ENCODE measurements at regions not wholly inside any gene's neighbourhood (a gene's known extent, or its start where the extent isn't known, plus 50 kb on each side); places are given as distances from the start of the nearest gene placed in this dataset.

DNA sequence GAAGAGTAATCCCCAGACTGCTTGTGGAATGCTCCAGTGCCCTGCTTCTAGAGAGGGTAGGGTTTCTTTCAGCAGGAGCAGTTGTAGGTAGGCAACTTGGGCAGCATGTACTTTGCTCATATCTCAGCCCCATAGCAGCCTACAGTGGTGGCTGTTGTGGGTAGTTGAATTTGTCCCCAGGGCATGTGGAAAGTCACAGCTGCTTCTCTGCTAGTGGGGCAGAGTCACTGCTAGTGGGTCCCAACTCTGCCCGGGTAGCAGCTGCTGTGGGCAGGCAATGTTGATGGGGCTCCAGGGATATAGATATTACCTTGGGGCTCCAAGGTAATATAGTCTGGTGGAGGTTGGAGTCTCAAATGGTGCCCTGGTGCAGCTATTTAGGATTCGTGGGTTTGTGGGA, 174.5 kb downstream of the OTOL1 start (continued):
- TF ChIP-seq, protein P1, sequence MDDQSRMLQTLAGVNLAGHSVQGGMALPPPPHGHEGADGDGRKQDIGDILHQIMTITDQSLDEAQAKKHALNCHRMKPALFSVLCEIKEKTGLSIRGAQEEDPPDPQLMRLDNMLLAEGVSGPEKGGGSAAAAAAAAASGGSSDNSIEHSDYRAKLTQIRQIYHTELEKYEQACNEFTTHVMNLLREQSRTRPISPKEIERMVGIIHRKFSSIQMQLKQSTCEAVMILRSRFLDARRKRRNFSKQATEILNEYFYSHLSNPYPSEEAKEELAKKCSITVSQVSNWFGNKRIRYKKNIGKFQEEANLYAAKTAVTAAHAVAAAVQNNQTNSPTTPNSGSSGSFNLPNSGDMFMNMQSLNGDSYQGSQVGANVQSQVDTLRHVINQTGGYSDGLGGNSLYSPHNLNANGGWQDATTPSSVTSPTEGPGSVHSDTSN (IDR thresholded peaks at IDR 0.05), result no peak
- no peak for TF ChIP-seq TEAD4 (IDR thresholded peaks at IDR 0.05; ENCODE audit: borderline replicate concordance, insufficient read depth)
- no peak for TF ChIP-seq CHD2 (IDR thresholded peaks at IDR 0.05; ENCODE audit: low read length, partially characterized antibody)
- TF ChIP-seq, protein P2, sequence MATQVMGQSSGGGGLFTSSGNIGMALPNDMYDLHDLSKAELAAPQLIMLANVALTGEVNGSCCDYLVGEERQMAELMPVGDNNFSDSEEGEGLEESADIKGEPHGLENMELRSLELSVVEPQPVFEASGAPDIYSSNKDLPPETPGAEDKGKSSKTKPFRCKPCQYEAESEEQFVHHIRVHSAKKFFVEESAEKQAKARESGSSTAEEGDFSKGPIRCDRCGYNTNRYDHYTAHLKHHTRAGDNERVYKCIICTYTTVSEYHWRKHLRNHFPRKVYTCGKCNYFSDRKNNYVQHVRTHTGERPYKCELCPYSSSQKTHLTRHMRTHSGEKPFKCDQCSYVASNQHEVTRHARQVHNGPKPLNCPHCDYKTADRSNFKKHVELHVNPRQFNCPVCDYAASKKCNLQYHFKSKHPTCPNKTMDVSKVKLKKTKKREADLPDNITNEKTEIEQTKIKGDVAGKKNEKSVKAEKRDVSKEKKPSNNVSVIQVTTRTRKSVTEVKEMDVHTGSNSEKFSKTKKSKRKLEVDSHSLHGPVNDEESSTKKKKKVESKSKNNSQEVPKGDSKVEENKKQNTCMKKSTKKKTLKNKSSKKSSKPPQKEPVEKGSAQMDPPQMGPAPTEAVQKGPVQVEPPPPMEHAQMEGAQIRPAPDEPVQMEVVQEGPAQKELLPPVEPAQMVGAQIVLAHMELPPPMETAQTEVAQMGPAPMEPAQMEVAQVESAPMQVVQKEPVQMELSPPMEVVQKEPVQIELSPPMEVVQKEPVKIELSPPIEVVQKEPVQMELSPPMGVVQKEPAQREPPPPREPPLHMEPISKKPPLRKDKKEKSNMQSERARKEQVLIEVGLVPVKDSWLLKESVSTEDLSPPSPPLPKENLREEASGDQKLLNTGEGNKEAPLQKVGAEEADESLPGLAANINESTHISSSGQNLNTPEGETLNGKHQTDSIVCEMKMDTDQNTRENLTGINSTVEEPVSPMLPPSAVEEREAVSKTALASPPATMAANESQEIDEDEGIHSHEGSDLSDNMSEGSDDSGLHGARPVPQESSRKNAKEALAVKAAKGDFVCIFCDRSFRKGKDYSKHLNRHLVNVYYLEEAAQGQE (IDR thresholded peaks at IDR 0.05; ENCODE audit: low read depth, low read length), result no peak
- no peak for TF ChIP-seq FOXJ3 (CRISPR knock-in tag; IDR thresholded peaks at IDR 0.05)
- TF ChIP-seq NRF1 (IDR thresholded peaks at IDR 0.05; ENCODE audit: low read depth, low read length), result no peak
- no peak for TF ChIP-seq RFX5 (IDR thresholded peaks at IDR 0.05; ENCODE audit: low read length)

DNA sequence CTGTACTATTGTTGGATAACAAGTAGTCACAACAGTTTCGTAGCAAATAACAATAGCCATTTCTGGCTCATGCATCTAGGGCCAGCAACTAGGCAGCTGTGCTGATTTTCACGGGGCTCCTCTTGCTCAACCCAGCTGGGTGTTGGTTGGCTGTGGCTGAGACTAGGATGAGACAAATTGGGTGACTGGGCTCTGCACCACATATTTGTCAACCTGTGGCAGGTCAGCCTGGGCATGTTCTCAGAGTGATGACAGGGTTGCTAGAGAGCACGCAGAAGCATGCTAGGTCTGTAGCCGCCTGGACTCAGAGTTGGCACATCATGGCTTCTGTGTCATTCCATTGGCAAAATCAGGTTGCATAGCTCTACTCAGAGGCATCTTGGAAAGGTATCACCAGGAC, 175.9 kb downstream of the OTOL1 start:
- TF ChIP-seq TEAD4 (IDR thresholded peaks at IDR 0.05; ENCODE audit: borderline replicate concordance, insufficient read depth) (no peak), FOXJ3 (CRISPR knock-in tag; IDR thresholded peaks at IDR 0.05) (no peak), RAD21 (IDR thresholded peaks at IDR 0.05; ENCODE audit: low read length) (no peak), SMC3 (IDR thresholded peaks at IDR 0.05; ENCODE audit: low read depth, low read length) (no peak), MXI1 (IDR thresholded peaks at IDR 0.05; ENCODE audit: low read depth, low read length) (no peak), EP300 (IDR thresholded peaks at IDR 0.05; ENCODE audit: borderline replicate concordance in 1 of 2, low read depth in 1 of 2, low read length in 1 of 2) (no peak), TAF1 (IDR thresholded peaks at IDR 0.05; ENCODE audit: borderline replicate concordance, low read depth, low read length) (no peak), RXRA (IDR thresholded peaks at IDR 0.05; ENCODE audit: borderline replicate concordance, low read depth) (no peak), ELF1 (IDR thresholded peaks at IDR 0.05) (no peak), NRF1 (IDR thresholded peaks at IDR 0.05; ENCODE audit: low read depth, low read length) (no peak), CHD2 (IDR thresholded peaks at IDR 0.05; ENCODE audit: low read length, partially characterized antibody) (no peak), FOXM1 (IDR thresholded peaks at IDR 0.05; ENCODE audit: low read depth) (no peak)
- TF ChIP-seq, protein P3, sequence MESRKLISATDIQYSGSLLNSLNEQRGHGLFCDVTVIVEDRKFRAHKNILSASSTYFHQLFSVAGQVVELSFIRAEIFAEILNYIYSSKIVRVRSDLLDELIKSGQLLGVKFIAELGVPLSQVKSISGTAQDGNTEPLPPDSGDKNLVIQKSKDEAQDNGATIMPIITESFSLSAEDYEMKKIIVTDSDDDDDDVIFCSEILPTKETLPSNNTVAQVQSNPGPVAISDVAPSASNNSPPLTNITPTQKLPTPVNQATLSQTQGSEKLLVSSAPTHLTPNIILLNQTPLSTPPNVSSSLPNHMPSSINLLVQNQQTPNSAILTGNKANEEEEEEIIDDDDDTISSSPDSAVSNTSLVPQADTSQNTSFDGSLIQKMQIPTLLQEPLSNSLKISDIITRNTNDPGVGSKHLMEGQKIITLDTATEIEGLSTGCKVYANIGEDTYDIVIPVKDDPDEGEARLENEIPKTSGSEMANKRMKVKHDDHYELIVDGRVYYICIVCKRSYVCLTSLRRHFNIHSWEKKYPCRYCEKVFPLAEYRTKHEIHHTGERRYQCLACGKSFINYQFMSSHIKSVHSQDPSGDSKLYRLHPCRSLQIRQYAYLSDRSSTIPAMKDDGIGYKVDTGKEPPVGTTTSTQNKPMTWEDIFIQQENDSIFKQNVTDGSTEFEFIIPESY (IDR thresholded peaks at IDR 0.05; ENCODE audit: borderline replicate concordance, low read depth), result no peak
- TF ChIP-seq, protein P4, sequence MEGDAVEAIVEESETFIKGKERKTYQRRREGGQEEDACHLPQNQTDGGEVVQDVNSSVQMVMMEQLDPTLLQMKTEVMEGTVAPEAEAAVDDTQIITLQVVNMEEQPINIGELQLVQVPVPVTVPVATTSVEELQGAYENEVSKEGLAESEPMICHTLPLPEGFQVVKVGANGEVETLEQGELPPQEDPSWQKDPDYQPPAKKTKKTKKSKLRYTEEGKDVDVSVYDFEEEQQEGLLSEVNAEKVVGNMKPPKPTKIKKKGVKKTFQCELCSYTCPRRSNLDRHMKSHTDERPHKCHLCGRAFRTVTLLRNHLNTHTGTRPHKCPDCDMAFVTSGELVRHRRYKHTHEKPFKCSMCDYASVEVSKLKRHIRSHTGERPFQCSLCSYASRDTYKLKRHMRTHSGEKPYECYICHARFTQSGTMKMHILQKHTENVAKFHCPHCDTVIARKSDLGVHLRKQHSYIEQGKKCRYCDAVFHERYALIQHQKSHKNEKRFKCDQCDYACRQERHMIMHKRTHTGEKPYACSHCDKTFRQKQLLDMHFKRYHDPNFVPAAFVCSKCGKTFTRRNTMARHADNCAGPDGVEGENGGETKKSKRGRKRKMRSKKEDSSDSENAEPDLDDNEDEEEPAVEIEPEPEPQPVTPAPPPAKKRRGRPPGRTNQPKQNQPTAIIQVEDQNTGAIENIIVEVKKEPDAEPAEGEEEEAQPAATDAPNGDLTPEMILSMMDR (IDR thresholded peaks at IDR 0.05), result no peak
- TF ChIP-seq, protein P1 (IDR thresholded peaks at IDR 0.05), result no peak
- TF ChIP-seq, protein P5, sequence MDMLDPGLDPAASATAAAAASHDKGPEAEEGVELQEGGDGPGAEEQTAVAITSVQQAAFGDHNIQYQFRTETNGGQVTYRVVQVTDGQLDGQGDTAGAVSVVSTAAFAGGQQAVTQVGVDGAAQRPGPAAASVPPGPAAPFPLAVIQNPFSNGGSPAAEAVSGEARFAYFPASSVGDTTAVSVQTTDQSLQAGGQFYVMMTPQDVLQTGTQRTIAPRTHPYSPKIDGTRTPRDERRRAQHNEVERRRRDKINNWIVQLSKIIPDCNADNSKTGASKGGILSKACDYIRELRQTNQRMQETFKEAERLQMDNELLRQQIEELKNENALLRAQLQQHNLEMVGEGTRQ (IDR thresholded peaks at IDR 0.05; ENCODE audit: borderline replicate concordance, low read depth, low read length), result no peak
- TF ChIP-seq, protein P6, sequence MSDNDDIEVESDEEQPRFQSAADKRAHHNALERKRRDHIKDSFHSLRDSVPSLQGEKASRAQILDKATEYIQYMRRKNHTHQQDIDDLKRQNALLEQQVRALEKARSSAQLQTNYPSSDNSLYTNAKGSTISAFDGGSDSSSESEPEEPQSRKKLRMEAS (IDR thresholded peaks at IDR 0.05; ENCODE audit: low read depth), result no peak

More for the DNA sequence above, 175.9 kb downstream of the OTOL1 start:
- Histone ChIP-seq H3K4me2 (no peak overlapping the region), H3F3A (replicated peaks; ENCODE audit: insufficient read depth) (no peaks in the 10 kb centered on the region), H2AFZ (ENCODE audit: low read depth) (no peak overlapping the region), H3K36me3 (replicated peaks in 1 of 2; ENCODE audit: control insufficient read depth in 1 of 2, insufficient read depth in 2 of 2, low read length in 1 of 2) (no peaks in the 10 kb centered on the region), H3K79me2 (ENCODE audit: insufficient read depth) (no peaks in the 10 kb centered on the region), H3K4me3 (ENCODE audit: low read depth in 2 of 2, low read length in 1 of 2) (no peak overlapping the region), H3K27me3 (ENCODE audit: insufficient read depth) (no peaks in the 10 kb centered on the region), H3K9ac (no peak overlapping the region), H4K20me1 (ENCODE audit: insufficient read depth) (no peaks in the 10 kb centered on the region), H3K4me1 (ENCODE audit: control insufficient read depth in 1 of 2, insufficient read depth in 2 of 2, low read depth in 1 of 2, low read length in 1 of 2) (no peaks in the 10 kb centered on the region; a peak in 1 of 4 replicates), H3K9me3 (no peaks in the 10 kb centered on the region; the same call in 1 of the 2 replicates), H3K9me2 (no peaks in the 10 kb centered on the region), H3K27ac (ENCODE audit: low read depth in 2 of 2, low read length in 1 of 2) (no peak overlapping the region)
- ChIA-PET POLR2A (no interaction called here), CTCF (interaction anchor here (1.0 kb wide), 1 partner anchor 51 kb away, joined by 3 read pairs; no protein-coding TSS in a partner anchor)
- DNase-seq, result no peak
- WGBS (ENCODE audit: low lambda C conversion rate), result 50% methylated on average over 4 of the region's 4 CpGs
